ENCODE measurements at regions not wholly inside any gene's neighbourhood (a gene's known extent, or its start where the extent isn't known, plus 50 kb on each side); places are given as distances from the start of the nearest gene placed in this dataset.

GRCh38 chr2:176501617-176502016, 232.4 kb downstream of the MTX2 start:
- ATAC-seq (replicated peaks; ENCODE audit: extremely low read depth, poor library complexity, severe bottlenecking) = no peak
- Mint-ChIP-seq H3K27ac (ENCODE audit: low read depth) (no peak overlapping the region), H3K4me1 (no peaks in the 10 kb centered on the region), H3K4me3 (no peak overlapping the region), H3K27me3 (peaks cover 44% of the 10 kb centered on the region), H3K36me3 (ENCODE audit: insufficient read depth) (no peaks in the 10 kb centered on the region), H3K9me3 (no peaks in the 10 kb centered on the region)
- DNase-seq (ENCODE audit: low spot score in 2 of 2) = no peak

- no peaks in the 10 kb centered on the region for H3K9me3 Mint-ChIP-seq
- H3K4me3 Mint-ChIP-seq = no peak overlapping the region
- H3K27me3 Mint-ChIP-seq = peaks cover 44% of the 10 kb centered on the region
- H3K27ac Mint-ChIP-seq (ENCODE audit: low read depth) = no peak overlapping the region
- H3K36me3 Mint-ChIP-seq (ENCODE audit: insufficient read depth) = no peaks in the 10 kb centered on the region
- ATAC-seq (replicated peaks; ENCODE audit: extremely low read depth, poor library complexity, severe bottlenecking) (no peak), DNase-seq (ENCODE audit: low spot score in 2 of 2) (no peak)
- no peaks in the 10 kb centered on the region for H3K4me1 Mint-ChIP-seq
These were observed 233.4 kb downstream of the MTX2 start for GRCh38 chr2:176502619-176503018.

GRCh38 chr2:176503776-176504175, 234.5 kb downstream of the MTX2 start:
- Mint-ChIP-seq H3K4me3 (no peak overlapping the region), H3K27me3 (peaks cover 39% of the 10 kb centered on the region), H3K9me3 (no peaks in the 10 kb centered on the region), H3K27ac (ENCODE audit: low read depth) (no peak overlapping the region), H3K4me1 (peaks cover 8% of the 10 kb centered on the region), H3K36me3 (ENCODE audit: insufficient read depth) (no peaks in the 10 kb centered on the region)
- DNase-seq (ENCODE audit: low spot score in 2 of 2) (no peak), ATAC-seq (replicated peaks; ENCODE audit: extremely low read depth, poor library complexity, severe bottlenecking) (no peak)

- Mint-ChIP-seq H3K27me3 (peaks cover 35% of the 10 kb centered on the region), H3K4me1 (peaks cover 13% of the 10 kb centered on the region), H3K4me3 (no peak overlapping the region), H3K36me3 (ENCODE audit: insufficient read depth) (no peaks in the 10 kb centered on the region), H3K27ac (ENCODE audit: low read depth) (no peak overlapping the region), H3K9me3 (no peaks in the 10 kb centered on the region)
- ATAC-seq (replicated peaks; ENCODE audit: extremely low read depth, poor library complexity, severe bottlenecking) (no peak), DNase-seq (ENCODE audit: low spot score in 2 of 2) (no peak)
These were observed 235.2 kb downstream of the MTX2 start for GRCh38 chr2:176504440-176504839.

- H3K4me3 Mint-ChIP-seq = no peak overlapping the region
- no peaks in the 10 kb centered on the region for H3K36me3 Mint-ChIP-seq (ENCODE audit: insufficient read depth)
- no peaks in the 10 kb centered on the region for H3K9me3 Mint-ChIP-seq
- DNase-seq (ENCODE audit: low spot score in 2 of 2) (no peak), ATAC-seq (replicated peaks; ENCODE audit: extremely low read depth, poor library complexity, severe bottlenecking) (no peak)
- H3K27me3 Mint-ChIP-seq = peaks cover 12% of the 10 kb centered on the region
- no peak overlapping the region for H3K27ac Mint-ChIP-seq (ENCODE audit: low read depth)
- peaks cover 13% of the 10 kb centered on the region for H3K4me1 Mint-ChIP-seq
These were observed 238.5 kb downstream of the MTX2 start for GRCh38 chr2:176507786-176508185.

GRCh38 chr2:176508374-176508773, 239.1 kb downstream of the MTX2 start:
- H3K27ac Mint-ChIP-seq (ENCODE audit: low read depth) = no peak overlapping the region
- H3K4me1 Mint-ChIP-seq = peaks cover 13% of the 10 kb centered on the region
- H3K4me3 Mint-ChIP-seq = no peak overlapping the region
- H3K9me3 Mint-ChIP-seq = no peaks in the 10 kb centered on the region
- no peaks in the 10 kb centered on the region for H3K36me3 Mint-ChIP-seq (ENCODE audit: insufficient read depth)
- ATAC-seq (replicated peaks; ENCODE audit: extremely low read depth, poor library complexity, severe bottlenecking) (peak; percentile 14), DNase-seq (ENCODE audit: low spot score in 2 of 2) (no peak)
- peaks cover 6% of the 10 kb centered on the region for H3K27me3 Mint-ChIP-seq

GRCh38 chr2:176508984-176509740, 239.9 kb downstream of the MTX2 start:
- H3K4me1 Mint-ChIP-seq = peaks cover 13% of the 10 kb centered on the region
- no peaks in the 10 kb centered on the region for H3K36me3 Mint-ChIP-seq (ENCODE audit: insufficient read depth)
- DNase-seq (ENCODE audit: low spot score in 2 of 2) = no peak
- no peaks in the 10 kb centered on the region for H3K27me3 Mint-ChIP-seq
- no peak overlapping the region for H3K4me3 Mint-ChIP-seq
- no peak overlapping the region for H3K27ac Mint-ChIP-seq (ENCODE audit: low read depth)
- peak; percentile 58 for ATAC-seq (replicated peaks; ENCODE audit: extremely low read depth, poor library complexity, severe bottlenecking)
- H3K9me3 Mint-ChIP-seq = no peaks in the 10 kb centered on the region

GRCh38 chr2:176514276-176514675, 245.0 kb downstream of the MTX2 start:
- Mint-ChIP-seq H3K4me1 (peaks cover 7% of the 10 kb centered on the region), H3K27me3 (no peaks in the 10 kb centered on the region), H3K27ac (ENCODE audit: low read depth) (no peak overlapping the region), H3K4me3 (no peak overlapping the region), H3K9me3 (no peaks in the 10 kb centered on the region), H3K36me3 (ENCODE audit: insufficient read depth) (no peaks in the 10 kb centered on the region)
- ATAC-seq (replicated peaks; ENCODE audit: extremely low read depth, poor library complexity, severe bottlenecking) (no peak), DNase-seq (ENCODE audit: low spot score in 2 of 2) (no peak)

- no peaks in the 10 kb centered on the region for H3K9me3 Mint-ChIP-seq
- no peak for ATAC-seq (replicated peaks; ENCODE audit: extremely low read depth, poor library complexity, severe bottlenecking)
- H3K4me1 Mint-ChIP-seq = peaks cover 7% of the 10 kb centered on the region
- H3K36me3 Mint-ChIP-seq (ENCODE audit: insufficient read depth) = no peaks in the 10 kb centered on the region
- DNase-seq (ENCODE audit: low spot score in 2 of 2) = no peak
- no peaks in the 10 kb centered on the region for H3K27me3 Mint-ChIP-seq
- no peak overlapping the region for H3K27ac Mint-ChIP-seq (ENCODE audit: low read depth)
- H3K4me3 Mint-ChIP-seq = no peak overlapping the region
These were observed 245.7 kb downstream of the MTX2 start for GRCh38 chr2:176514805-176515500.

- no peaks in the 10 kb centered on the region for H3K36me3 Mint-ChIP-seq (ENCODE audit: insufficient read depth)
- H3K27me3 Mint-ChIP-seq = no peaks in the 10 kb centered on the region
- DNase-seq (ENCODE audit: low spot score in 2 of 2) = no peak
- no peaks in the 10 kb centered on the region for H3K9me3 Mint-ChIP-seq
- no peak overlapping the region for H3K4me3 Mint-ChIP-seq
- no peak overlapping the region for H3K27ac Mint-ChIP-seq (ENCODE audit: low read depth)
- H3K4me1 Mint-ChIP-seq = peaks cover 7% of the 10 kb centered on the region
- ATAC-seq (replicated peaks; ENCODE audit: extremely low read depth, poor library complexity, severe bottlenecking) = no peak
These were observed 246.9 kb downstream of the MTX2 start for GRCh38 chr2:176516051-176516602.

GRCh38 chr2:176518823-176519222, 249.6 kb downstream of the MTX2 start:
- no peaks in the 10 kb centered on the region for H3K27me3 Mint-ChIP-seq
- no peak overlapping the region for H3K4me3 Mint-ChIP-seq
- H3K36me3 Mint-ChIP-seq (ENCODE audit: insufficient read depth) = no peaks in the 10 kb centered on the region
- DNase-seq (ENCODE audit: low spot score in 2 of 2) = no peak
- H3K9me3 Mint-ChIP-seq = no peaks in the 10 kb centered on the region
- no peak overlapping the region for H3K27ac Mint-ChIP-seq (ENCODE audit: low read depth)
- peaks cover 7% of the 10 kb centered on the region for H3K4me1 Mint-ChIP-seq
- no peak for ATAC-seq (replicated peaks; ENCODE audit: extremely low read depth, poor library complexity, severe bottlenecking)

GRCh38 chr2:176521878-176522670, 252.8 kb downstream of the MTX2 start:
- Mint-ChIP-seq H3K27me3 (peaks cover 22% of the 10 kb centered on the region), H3K9me3 (no peaks in the 10 kb centered on the region), H3K27ac (ENCODE audit: low read depth) (no peak overlapping the region), H3K36me3 (ENCODE audit: insufficient read depth) (no peaks in the 10 kb centered on the region), H3K4me3 (no peak overlapping the region), H3K4me1 (no peaks in the 10 kb centered on the region)
- DNase-seq (ENCODE audit: low spot score in 2 of 2) = no peak
- ATAC-seq (replicated peaks; ENCODE audit: extremely low read depth, poor library complexity, severe bottlenecking) = no peak

All from central memory CD8-positive, alpha-beta T cell (primary cell).